GM12872 (cell line): ENCODE measurements at regions not wholly inside any gene's neighbourhood (a gene's known extent, or its start where the extent isn't known, plus 50 kb on each side); places are given as distances from the start of the nearest gene placed in this dataset.

Source experiments
- CTCF ChIP-seq: IDR thresholded peaks from 3 replicates; pipeline ENCODE4 v1.5.1; 2011; ENCODE audit warnings: low read depth, mild to moderate bottlenecking, low read length, moderate library complexity; ENCODE audit not compliant: insufficient read depth

GRCh38 chr2:22382479-22383169 is 1002.4 kb upstream of the KLHL29 start:
- no peak for TF ChIP-seq CTCF

DNA sequence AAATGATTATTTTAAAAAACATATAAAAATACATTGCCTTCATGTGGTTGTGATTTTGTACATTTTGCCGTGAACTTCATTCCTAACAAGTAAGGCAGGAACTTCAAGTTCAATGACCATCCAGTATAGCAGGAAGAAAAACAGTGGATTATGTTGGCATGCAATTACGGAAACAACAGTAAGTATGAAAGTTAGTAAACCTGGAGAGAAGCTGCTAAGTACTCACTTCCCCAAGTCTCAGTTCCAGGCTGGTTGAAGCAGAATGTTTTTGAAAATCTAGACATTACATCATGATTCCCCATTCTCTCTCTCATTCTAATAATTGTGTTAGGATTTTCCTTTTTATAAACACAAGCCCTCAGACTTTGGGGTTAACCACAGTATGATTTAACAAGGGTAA is 987.1 kb upstream of the KLHL29 start:
- no peak for TF ChIP-seq CTCF

DNA sequence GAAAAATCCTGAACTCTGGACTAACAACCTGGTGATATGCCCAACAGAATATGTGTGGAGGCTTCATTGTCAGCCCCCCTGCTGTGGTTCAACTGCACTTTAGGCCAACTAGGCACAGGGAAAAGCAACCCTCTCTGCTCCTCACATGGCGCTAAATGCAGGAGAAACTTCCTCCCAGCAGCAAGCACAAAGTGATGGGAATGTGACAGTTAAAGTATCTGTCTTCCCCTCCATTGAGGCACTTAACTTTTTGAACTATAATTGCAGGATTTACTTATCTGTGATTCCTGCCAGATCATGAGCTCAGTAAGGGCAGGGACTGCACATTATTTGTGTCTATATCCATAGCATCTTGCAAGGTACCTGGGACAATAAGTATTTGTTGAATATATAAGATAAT is 981.2 kb upstream of the KLHL29 start:
- no peak for TF ChIP-seq CTCF

GRCh38 chr2:22406625-22407024 is 978.4 kb upstream of the KLHL29 start:
- TF ChIP-seq CTCF, result no peak

DNA sequence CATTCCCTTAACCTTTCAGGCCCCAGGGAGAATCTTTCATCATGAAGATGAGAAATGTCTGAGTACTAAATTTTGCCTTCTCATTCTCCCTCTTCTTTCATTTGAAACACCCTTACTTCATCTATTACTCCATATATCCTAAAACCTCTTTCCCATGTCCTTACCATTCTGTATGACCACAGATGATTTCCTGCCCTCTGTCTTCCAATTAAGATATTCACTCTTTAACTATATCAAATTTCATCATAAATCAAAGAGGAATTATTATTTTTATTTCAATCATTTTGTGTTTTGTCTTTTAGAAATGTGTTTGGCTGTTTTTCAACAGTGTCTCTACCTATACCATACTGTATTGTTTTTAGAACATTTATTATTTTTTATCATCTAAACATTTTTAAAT is 964.9 kb upstream of the KLHL29 start:
- TF ChIP-seq CTCF, result no peak

DNA sequence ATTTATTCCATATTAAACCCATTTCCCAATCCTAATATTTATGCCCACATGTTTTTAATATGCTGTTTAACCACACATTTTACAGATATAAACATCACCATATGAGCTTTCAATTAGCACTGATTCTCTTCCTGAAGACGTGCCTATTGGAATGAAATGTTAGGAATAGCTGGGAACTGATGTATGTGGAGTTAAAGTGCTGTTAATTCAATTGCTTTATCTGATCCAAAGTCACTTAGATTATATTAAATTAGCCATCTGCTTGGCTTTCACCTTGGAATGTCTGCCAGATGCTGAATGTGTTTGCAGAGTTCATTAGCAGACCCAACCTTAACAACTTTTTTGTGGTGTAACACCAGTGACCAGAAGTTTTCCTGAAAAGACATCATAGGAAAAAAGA is 942.9 kb upstream of the KLHL29 start:
- no peak for TF ChIP-seq CTCF

GRCh38 chr2:22444281-22444680 is 940.7 kb upstream of the KLHL29 start:
- no peak for TF ChIP-seq CTCF
